IMR-90 (cell line): ENCODE measurements at regions not wholly inside any gene's neighbourhood (a gene's known extent, or its start where the extent isn't known, plus 50 kb on each side); places are given as distances from the start of the nearest gene placed in this dataset.

Source experiments
- ATAC-seq: fragments of 200-7000 bp; cut with Tn5 transposase; 2 replicates; pipeline ENCODE4 v1.9.1; 2020; ENCODE audit warnings: low read depth, mild to moderate bottlenecking, moderate library complexity
- BruUV-seq: library from RNA; stranded (reverse); fragments of 400-500 nt; replicated peaks from 2 replicates; lab custom pipeline; 2021; lab: Mats Ljungman, UMichigan
- CTCF ChIA-PET: fragments of 300-600 bp; formaldehyde crosslinking; extraction: SDS; loops from one replicate; lab custom pipeline; 2021; ENCODE audit warnings: antibody characterized with exemption; lab: Yijun Ruan, JAX
- POLR2A ChIA-PET: fragments of 300-600 bp; sonication (Branson Sonifier 250); formaldehyde crosslinking; loops from one replicate; lab custom pipeline; 2022; ENCODE audit warnings: antibody characterized with exemption; ENCODE audit not compliant: unreplicated experiment; lab: Charles Lee
- DNase-seq: peaks from one replicate; pipeline ENCODE4 v3.0.0; 2013
- H2AFZ ChIP-seq: replicated peaks from 2 replicates; pipeline ENCODE3; 2013; ENCODE audit warnings: low read length, mild to moderate bottlenecking; ENCODE audit not compliant: poor library complexity
- H2AK5ac ChIP-seq: 2 replicates; pipeline ENCODE4 v1.6.1; 2013; ENCODE audit warnings: low read depth, low read length, inconsistent platforms
- H2AK9ac ChIP-seq: replicated peaks from 2 replicates; pipeline ENCODE3; 2013; ENCODE audit warnings: mild to moderate bottlenecking, low read depth, low read length, moderate library complexity; ENCODE audit not compliant: poor library complexity
- H2BK120ac ChIP-seq: 2 replicates; pipeline ENCODE4 v1.6.1; 2013; ENCODE audit warnings: low read depth, low read length, inconsistent platforms
- H2BK15ac ChIP-seq: 3 replicates; pipeline ENCODE4 v1.6.1; 2013; ENCODE audit warnings: low read depth, low read length, inconsistent platforms
- H2BK20ac ChIP-seq: 2 replicates; pipeline ENCODE4 v1.6.1; 2013; ENCODE audit warnings: low read depth, mild to moderate bottlenecking, inconsistent platforms, low read length, moderate library complexity
- H2BK5ac ChIP-seq: 2 replicates; pipeline ENCODE4 v1.6.1; 2013; ENCODE audit warnings: mild to moderate bottlenecking, low read depth, low read length, inconsistent platforms; ENCODE audit not compliant: poor library complexity, severe bottlenecking
- H3K14ac ChIP-seq: replicated peaks from 2 replicates; pipeline ENCODE4 v1.6.1; 2013; ENCODE audit warnings: low read depth, low read length, inconsistent platforms
- H3K18ac ChIP-seq: 2 replicates; pipeline ENCODE4 v1.6.1; 2013; ENCODE audit warnings: low read depth, low read length, control low read depth
- H3K23ac ChIP-seq: 2 replicates; pipeline ENCODE4 v1.6.1; 2013; ENCODE audit warnings: low read depth, low read length, inconsistent platforms
- H3K27ac ChIP-seq: 2 replicates; pipeline ENCODE4 v1.5.1; 2013; ENCODE audit warnings: mild to moderate bottlenecking, control low read depth, low read length; ENCODE audit not compliant: insufficient read depth
- H3K27me3 ChIP-seq: 2 replicates; pipeline ENCODE4 v1.6.1; 2013; ENCODE audit warnings: low read length; ENCODE audit not compliant: control insufficient read depth, insufficient read depth
- H3K36me3 ChIP-seq: 2 replicates; pipeline ENCODE4 v1.6.1; 2013; ENCODE audit warnings: low read length, mixed read lengths; ENCODE audit not compliant: control insufficient read depth, insufficient read depth
- H3K4ac ChIP-seq: 2 replicates; pipeline ENCODE4 v1.6.1; 2013; ENCODE audit warnings: low read depth, low read length, inconsistent platforms
- H3K4me1 ChIP-seq: 2 replicates; pipeline ENCODE4 v1.6.1; 2013; ENCODE audit warnings: low read length, mixed read lengths; ENCODE audit not compliant: control insufficient read depth, insufficient read depth
- H3K4me2 ChIP-seq: 2 replicates; pipeline ENCODE4 v1.6.1; 2013; ENCODE audit warnings: low read depth, mild to moderate bottlenecking, control low read depth, low read length, moderate library complexity
- H3K4me3 ChIP-seq: 2 replicates; pipeline ENCODE4 v1.5.1; 2013; ENCODE audit warnings: low read depth, mild to moderate bottlenecking, control low read depth, low read length, moderate library complexity; ENCODE audit not compliant: insufficient read depth
- H3K56ac ChIP-seq: 2 replicates; pipeline ENCODE4 v1.6.1; 2013; ENCODE audit warnings: low read length, inconsistent platforms; ENCODE audit not compliant: insufficient read depth; ENCODE audit errors: extremely low read depth
- H3K79me1 ChIP-seq, 2 experiments: 2 replicates each; pipeline ENCODE4 v1.6.1; 2013; ENCODE audit warnings: low read length in 2 of 2, inconsistent platforms in 1 of 2, low read depth in 1 of 2
- H3K9ac ChIP-seq: 2 replicates; pipeline ENCODE4 v1.6.1; 2013; ENCODE audit warnings: low read depth, low read length, control low read depth
- H3K9me1 ChIP-seq: 2 replicates; pipeline ENCODE4 v1.6.1; 2013; ENCODE audit warnings: low read length, inconsistent platforms; ENCODE audit not compliant: insufficient read depth
- H3K9me3 ChIP-seq: 2 replicates; pipeline ENCODE4 v1.6.1; 2013; ENCODE audit warnings: low read length; ENCODE audit not compliant: control insufficient read depth, insufficient read depth
- H4K20me1 ChIP-seq: 2 replicates; pipeline ENCODE4 v1.6.1; 2013; ENCODE audit warnings: low read length, inconsistent platforms; ENCODE audit not compliant: insufficient read depth
- H4K5ac ChIP-seq: 2 replicates; pipeline ENCODE4 v1.6.1; 2013; ENCODE audit warnings: mild to moderate bottlenecking, low read depth, low read length, control low read depth
- H4K8ac ChIP-seq, 2 experiments: 2 replicates each; pipeline ENCODE4 v1.6.1; 2013; ENCODE audit warnings: low read depth in 2 of 2, low read length in 2 of 2, control low read depth in 1 of 2, inconsistent platforms in 1 of 2
- H4K91ac ChIP-seq: 2 replicates; pipeline ENCODE4 v1.6.1; 2013; ENCODE audit warnings: low read depth, low read length, inconsistent platforms; ENCODE audit not compliant: insufficient read depth
- BHLHE40 ChIP-seq: fragments of 150-350 bp; IDR thresholded peaks from 2 replicates; pipeline ENCODE4 v1.6.1; 2016; ENCODE audit warnings: mild to moderate bottlenecking, low read depth, low read length
- CEBPB ChIP-seq: IDR thresholded peaks from 2 replicates; pipeline ENCODE4 v1.6.1; 2012; ENCODE audit warnings: low read depth, low read length, improper control_type of control experiment
- FOS ChIP-seq: fragments of 150-350 bp; IDR thresholded peaks from 2 replicates; pipeline ENCODE4 v1.6.1; 2016; ENCODE audit warnings: low read depth, low read length
- MAFK ChIP-seq: IDR thresholded peaks from 2 replicates; pipeline ENCODE4 v1.6.1; 2012; ENCODE audit warnings: low read depth, low read length, improper control_type of control experiment
- MAZ ChIP-seq: IDR thresholded peaks from 2 replicates; pipeline ENCODE4 v1.6.1; 2012; ENCODE audit warnings: low read depth, mild to moderate bottlenecking, low read length, improper control_type of control experiment, moderate library complexity, borderline replicate concordance
- MXI1 ChIP-seq: IDR thresholded peaks from 2 replicates; pipeline ENCODE4 v1.6.1; 2012; ENCODE audit warnings: low read depth, mild to moderate bottlenecking, low read length, moderate library complexity, borderline replicate concordance
- NFE2L2 ChIP-seq: fragments of 150-350 bp; IDR thresholded peaks from 2 replicates; pipeline ENCODE4 v1.6.1; 2016; ENCODE audit warnings: low read depth, mild to moderate bottlenecking, low read length
- POLR2A ChIP-seq: IDR thresholded peaks from 2 replicates; pipeline ENCODE4 v1.6.1; 2012; ENCODE audit warnings: mild to moderate bottlenecking, low read depth, low read length
- RAD21 ChIP-seq: IDR thresholded peaks from 2 replicates; pipeline ENCODE4 v1.6.1; 2012; ENCODE audit warnings: low read length, improper control_type of control experiment
- RCOR1 ChIP-seq: IDR thresholded peaks from 2 replicates; pipeline ENCODE4 v1.6.1; 2012; ENCODE audit warnings: mild to moderate bottlenecking, low read length, improper control_type of control experiment; ENCODE audit not compliant: insufficient replicate concordance
- RFX5 ChIP-seq: IDR thresholded peaks from 2 replicates; pipeline ENCODE4 v1.8.0; 2012; ENCODE audit warnings: low read depth, mild to moderate bottlenecking, low read length, moderate library complexity
- SMC3 ChIP-seq: fragments of 150-350 bp; IDR thresholded peaks from 2 replicates; pipeline ENCODE4 v1.6.1; 2016; ENCODE audit warnings: low read depth, mild to moderate bottlenecking, antibody characterized with exemption, low read length, moderate library complexity
- WGBS, 2 experiments: methylation state at CpG; one replicate each; pipeline versions ENCODE4 v1.1.5 to v1.1.7; 2013; ENCODE audit warnings: missing lambda C conversion rate in 2 of 2; ENCODE audit not compliant: insufficient read length in 1 of 2; ENCODE audit errors: extremely low coverage in 2 of 2; 5-methylcytosine and 5-hydroxymethylcytosine counted together
- dilution Hi-C: fragments of 300-500 bp; cut with HindIII; formaldehyde crosslinking; loops from one replicate; pipeline ENCODE4 v1.14.3; 2018; ENCODE audit warnings: low sequenced_read_pairs; ENCODE audit not compliant: unreplicated experiment
- in situ Hi-C: fragments of 300-500 bp; cut with MboI; formaldehyde crosslinking; loops from 3 replicates; pipeline ENCODE4 v1.14.3; 2019; ENCODE audit warnings: low sequenced_read_pairs, inconsistent platforms, mixed read lengths
- intact Hi-C: fragments of 100-400 bp; cut with micrococcal nuclease; formaldehyde crosslinking; loops from 2 replicates; pipeline ENCODE4 v1.10.0; 2022
- TF ChIP-seq, protein P1 (sequence below): fragments of 150-350 bp; IDR thresholded peaks from 2 replicates; pipeline ENCODE4 v1.6.1; 2017; ENCODE audit warnings: mild to moderate bottlenecking, antibody characterized with exemption, low read length, low read depth
- TF ChIP-seq, protein P2 (sequence below): conservative IDR thresholded peaks from 2 replicates; pipeline ENCODE4 v1.5.1; 2012; ENCODE audit warnings: mild to moderate bottlenecking, low read depth, low read length, improper control_type of control experiment
- TF ChIP-seq, protein P3 (sequence below): fragments of 150-350 bp; IDR thresholded peaks from 2 replicates; pipeline ENCODE4 v1.6.1; 2016; ENCODE audit warnings: low read depth, mild to moderate bottlenecking, low read length, moderate library complexity, borderline replicate concordance

DNA sequence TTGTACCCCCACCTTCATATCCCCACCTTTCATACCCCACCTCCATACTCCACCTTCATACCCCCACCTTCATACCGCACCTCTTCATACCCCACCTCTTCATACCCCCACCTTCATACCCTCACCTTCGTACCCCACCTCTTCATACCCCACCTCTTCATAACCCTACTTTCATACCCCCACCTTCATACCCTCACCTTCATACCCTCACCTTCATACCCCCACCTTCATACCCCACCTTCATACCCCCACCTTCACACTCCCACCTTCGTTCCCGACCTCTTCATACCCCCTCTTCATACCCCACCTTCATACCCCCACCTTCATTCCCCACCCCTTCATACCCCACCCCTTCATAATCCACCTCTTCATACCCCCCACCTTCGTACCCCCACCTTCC is 92.9 kb upstream of the NAA20 start:
- H4K5ac ChIP-seq, result no peak overlapping the region
- H3K4me2 ChIP-seq, result no peak overlapping the region
- TF ChIP-seq, protein P1, sequence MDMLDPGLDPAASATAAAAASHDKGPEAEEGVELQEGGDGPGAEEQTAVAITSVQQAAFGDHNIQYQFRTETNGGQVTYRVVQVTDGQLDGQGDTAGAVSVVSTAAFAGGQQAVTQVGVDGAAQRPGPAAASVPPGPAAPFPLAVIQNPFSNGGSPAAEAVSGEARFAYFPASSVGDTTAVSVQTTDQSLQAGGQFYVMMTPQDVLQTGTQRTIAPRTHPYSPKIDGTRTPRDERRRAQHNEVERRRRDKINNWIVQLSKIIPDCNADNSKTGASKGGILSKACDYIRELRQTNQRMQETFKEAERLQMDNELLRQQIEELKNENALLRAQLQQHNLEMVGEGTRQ, result no peak
- TF ChIP-seq, protein P2, sequence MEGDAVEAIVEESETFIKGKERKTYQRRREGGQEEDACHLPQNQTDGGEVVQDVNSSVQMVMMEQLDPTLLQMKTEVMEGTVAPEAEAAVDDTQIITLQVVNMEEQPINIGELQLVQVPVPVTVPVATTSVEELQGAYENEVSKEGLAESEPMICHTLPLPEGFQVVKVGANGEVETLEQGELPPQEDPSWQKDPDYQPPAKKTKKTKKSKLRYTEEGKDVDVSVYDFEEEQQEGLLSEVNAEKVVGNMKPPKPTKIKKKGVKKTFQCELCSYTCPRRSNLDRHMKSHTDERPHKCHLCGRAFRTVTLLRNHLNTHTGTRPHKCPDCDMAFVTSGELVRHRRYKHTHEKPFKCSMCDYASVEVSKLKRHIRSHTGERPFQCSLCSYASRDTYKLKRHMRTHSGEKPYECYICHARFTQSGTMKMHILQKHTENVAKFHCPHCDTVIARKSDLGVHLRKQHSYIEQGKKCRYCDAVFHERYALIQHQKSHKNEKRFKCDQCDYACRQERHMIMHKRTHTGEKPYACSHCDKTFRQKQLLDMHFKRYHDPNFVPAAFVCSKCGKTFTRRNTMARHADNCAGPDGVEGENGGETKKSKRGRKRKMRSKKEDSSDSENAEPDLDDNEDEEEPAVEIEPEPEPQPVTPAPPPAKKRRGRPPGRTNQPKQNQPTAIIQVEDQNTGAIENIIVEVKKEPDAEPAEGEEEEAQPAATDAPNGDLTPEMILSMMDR, result no peak
- TF ChIP-seq, protein P3, sequence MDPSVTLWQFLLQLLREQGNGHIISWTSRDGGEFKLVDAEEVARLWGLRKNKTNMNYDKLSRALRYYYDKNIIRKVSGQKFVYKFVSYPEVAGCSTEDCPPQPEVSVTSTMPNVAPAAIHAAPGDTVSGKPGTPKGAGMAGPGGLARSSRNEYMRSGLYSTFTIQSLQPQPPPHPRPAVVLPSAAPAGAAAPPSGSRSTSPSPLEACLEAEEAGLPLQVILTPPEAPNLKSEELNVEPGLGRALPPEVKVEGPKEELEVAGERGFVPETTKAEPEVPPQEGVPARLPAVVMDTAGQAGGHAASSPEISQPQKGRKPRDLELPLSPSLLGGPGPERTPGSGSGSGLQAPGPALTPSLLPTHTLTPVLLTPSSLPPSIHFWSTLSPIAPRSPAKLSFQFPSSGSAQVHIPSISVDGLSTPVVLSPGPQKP, result no peak
- no peak for TF ChIP-seq FOS
- no peak for TF ChIP-seq POLR2A
- no peak for TF ChIP-seq BHLHE40
- TF ChIP-seq MAZ, result no peak
- no peak for TF ChIP-seq CEBPB
- TF ChIP-seq SMC3, result no peak
- TF ChIP-seq RAD21, result no peak
- no peak for TF ChIP-seq MAFK
- no peak for TF ChIP-seq MXI1
- TF ChIP-seq RFX5, result no peak
- TF ChIP-seq NFE2L2, result no peak
- TF ChIP-seq RCOR1, result no peak
- no peak overlapping the region for H3K14ac ChIP-seq
- no peaks in the 10 kb centered on the region for H3K9me3 ChIP-seq
- H2AK5ac ChIP-seq, result no peak overlapping the region
- in situ Hi-C loops, result no loop called here
- dilution Hi-C loops, result no loop called here
- H3K9me1 ChIP-seq, result peaks cover 26% of the 10 kb centered on the region
- H3K18ac ChIP-seq, result no peak overlapping the region
- no peaks in the 10 kb centered on the region for H3K27me3 ChIP-seq
- no peak overlapping the region for H3K56ac ChIP-seq
- ChIA-PET POLR2A (no interaction called here), CTCF (no interaction called here)
- H4K91ac ChIP-seq, result no peak overlapping the region
- no peak for DNase-seq
- no peak overlapping the region for H3K27ac ChIP-seq
- H2BK15ac ChIP-seq, result no peak overlapping the region
- H2BK5ac ChIP-seq, result no peak overlapping the region
- peaks cover 24 to 72% of the 10 kb centered on the region in 2 experiments; a peak in 3 of 4 replicates for H3K79me1 ChIP-seq
- 100% methylated on average over 4 of the region's 5 CpGs; no CpG with 5 or more reads in 1 of the 2 experiments for WGBS, 2 experiments
- no peak overlapping the region for H2BK120ac ChIP-seq
- peaks cover 45% of the 10 kb centered on the region for H4K20me1 ChIP-seq
- ATAC-seq, result no peak
- H3K36me3 ChIP-seq, result peaks cover 7% of the 10 kb centered on the region
- H4K8ac ChIP-seq, result no peak overlapping the region
- H3K4ac ChIP-seq, result no peak overlapping the region
- no peak overlapping the region for H2BK20ac ChIP-seq
- H2AK9ac ChIP-seq, result no peak overlapping the region
- no peak overlapping the region for H3K23ac ChIP-seq
- intact Hi-C loops, result no loop called here
- BruUV-seq, result no TSS peak
- H2AFZ ChIP-seq, result no peak overlapping the region
- no peak overlapping the region for H3K4me3 ChIP-seq
- H3K9ac ChIP-seq, result no peak overlapping the region
- peaks cover 6% of the 10 kb centered on the region for H3K4me1 ChIP-seq
